GM23338 (cell line): ENCODE measurements at regions not wholly inside any gene's neighbourhood (a gene's known extent, or its start where the extent isn't known, plus 50 kb on each side); places are given as distances from the start of the nearest gene placed in this dataset.

Source experiments
- ATAC-seq: fragments of 200-7000 bp; cut with Tn5 transposase; 3 replicates; pipeline ENCODE4 v1.9.1; 2020
- DNase-seq: peaks from one replicate; pipeline ENCODE4 v3.0.0-alpha.2; 2015; ENCODE audit warnings: low spot score
- H2AFZ ChIP-seq: fragments of 200-600 bp; sonication (generic); 2 replicates; pipeline ENCODE4 v1.8.0; 2016; ENCODE audit warnings: antibody characterized with exemption, mild to moderate bottlenecking, moderate library complexity
- H3F3A ChIP-seq: fragments of 200-600 bp; sonication (generic); replicated peaks from 2 replicates; pipeline ENCODE4 v1.8.0; 2017; ENCODE audit warnings: antibody characterized with exemption, mixed run types, low read depth
- H3K27ac ChIP-seq: fragments of 200-600 bp; sonication (generic); 2 replicates; pipeline ENCODE4 v1.6.1; 2016; ENCODE audit warnings: low read depth
- H3K27me3 ChIP-seq: fragments of 200-600 bp; sonication (generic); 2 replicates; pipeline ENCODE4 v1.8.0; 2016; ENCODE audit warnings: mild to moderate bottlenecking, mixed run types, moderate library complexity; ENCODE audit not compliant: insufficient read depth
- H3K36me3 ChIP-seq: fragments of 200-600 bp; sonication (generic); 2 replicates; pipeline ENCODE4 v1.8.0; 2016; ENCODE audit warnings: mild to moderate bottlenecking; ENCODE audit not compliant: insufficient read depth
- H3K4me1 ChIP-seq: fragments of 200-600 bp; sonication (generic); 2 replicates; pipeline ENCODE4 v1.8.0; 2016; ENCODE audit warnings: mild to moderate bottlenecking, moderate library complexity; ENCODE audit not compliant: insufficient read depth
- H3K4me2 ChIP-seq: fragments of 200-600 bp; sonication (generic); 2 replicates; pipeline ENCODE4 v1.7.1; 2017; ENCODE audit warnings: mixed run types
- H3K4me3 ChIP-seq: fragments of 200-600 bp; sonication (generic); 2 replicates; pipeline ENCODE4 v1.6.1; 2016; ENCODE audit warnings: mixed run types
- H3K79me2 ChIP-seq: fragments of 200-600 bp; sonication (generic); replicated peaks from 2 replicates; pipeline ENCODE4 v1.8.0; 2017; ENCODE audit warnings: mild to moderate bottlenecking; ENCODE audit not compliant: insufficient read depth
- H3K9me2 ChIP-seq: fragments of 200-600 bp; sonication (generic); 2 replicates; pipeline ENCODE4 v1.8.0; 2017; ENCODE audit not compliant: insufficient read depth
- H4K20me1 ChIP-seq: fragments of 200-600 bp; sonication (generic); replicated peaks from 2 replicates; pipeline ENCODE4 v1.8.0; 2017; ENCODE audit warnings: mild to moderate bottlenecking; ENCODE audit not compliant: insufficient read depth
- H3K27ac Mint-ChIP-seq: 2 replicates; pipeline ENCODE4 v1.8.0; 2020; ENCODE audit warnings: inconsistent platforms, mild to moderate bottlenecking, moderate library complexity, mixed read lengths
- H3K27me3 Mint-ChIP-seq: 3 replicates; pipeline ENCODE4 v1.8.0; 2022; ENCODE audit warnings: low read depth, mild to moderate bottlenecking, moderate library complexity, mixed read lengths, inconsistent platforms; ENCODE audit not compliant: insufficient read depth, poor library complexity
- H3K36me3 Mint-ChIP-seq: 3 replicates; pipeline ENCODE4 v1.8.0; 2021; ENCODE audit warnings: low read depth, mild to moderate bottlenecking, inconsistent platforms, moderate library complexity, mixed read lengths
- H3K4me1 Mint-ChIP-seq: 3 replicates; pipeline ENCODE4 v1.8.0; 2020; ENCODE audit warnings: mild to moderate bottlenecking, inconsistent platforms, mixed read lengths
- H3K4me3 Mint-ChIP-seq: 3 replicates; pipeline ENCODE4 v1.8.0; 2021; ENCODE audit warnings: moderate library complexity, mild to moderate bottlenecking, inconsistent platforms, mixed read lengths
- H3K9me3 Mint-ChIP-seq: 3 replicates; pipeline ENCODE4 v1.8.0; 2020; ENCODE audit warnings: moderate library complexity, mild to moderate bottlenecking, inconsistent platforms, mixed read lengths
- EZH2phosphoT487 ChIP-seq: fragments of 200-600 bp; sonication (generic); IDR thresholded peaks from one replicate; pipeline ENCODE4 v1.8.1; 2018; ENCODE audit warnings: antibody characterized with exemption; ENCODE audit not compliant: unreplicated experiment
- JUNB ChIP-seq: IDR thresholded peaks from one replicate; pipeline ENCODE4 v1.6.1; 2016; ENCODE audit warnings: antibody characterized with exemption; ENCODE audit not compliant: unreplicated experiment
- POLR2AphosphoS5 ChIP-seq: IDR thresholded peaks from 2 replicates; pipeline ENCODE4 v1.6.1; 2016; ENCODE audit warnings: antibody characterized with exemption, low read depth
- ZNF114 ChIP-seq: fragments of 250-450 bp; sonication (Bioruptor Pico); IDR thresholded peaks from 2 replicates; pipeline ENCODE4 v1.5.0; 2020; ENCODE audit warnings: mild to moderate bottlenecking, moderate library complexity
- ZNF331 ChIP-seq: fragments of 250-450 bp; sonication (Bioruptor Pico); IDR thresholded peaks from 2 replicates; pipeline ENCODE4 v1.5.0; 2020; ENCODE audit warnings: low read depth, mild to moderate bottlenecking, moderate library complexity
- TF ChIP-seq, protein P1 (sequence below): IDR thresholded peaks from 2 replicates; pipeline ENCODE4 v1.6.1; 2016; ENCODE audit warnings: antibody characterized with exemption
- TF ChIP-seq, protein P2 (sequence below): fragments of 250-450 bp; sonication (Bioruptor Pico); IDR thresholded peaks from 2 replicates; pipeline ENCODE4 v1.5.0; 2020; ENCODE audit warnings: mild to moderate bottlenecking, moderate library complexity
- TF ChIP-seq, protein P3 (sequence below): IDR thresholded peaks from one replicate; pipeline ENCODE4 v1.6.1; 2018; ENCODE audit warnings: antibody characterized with exemption; ENCODE audit not compliant: unreplicated experiment

DNA sequence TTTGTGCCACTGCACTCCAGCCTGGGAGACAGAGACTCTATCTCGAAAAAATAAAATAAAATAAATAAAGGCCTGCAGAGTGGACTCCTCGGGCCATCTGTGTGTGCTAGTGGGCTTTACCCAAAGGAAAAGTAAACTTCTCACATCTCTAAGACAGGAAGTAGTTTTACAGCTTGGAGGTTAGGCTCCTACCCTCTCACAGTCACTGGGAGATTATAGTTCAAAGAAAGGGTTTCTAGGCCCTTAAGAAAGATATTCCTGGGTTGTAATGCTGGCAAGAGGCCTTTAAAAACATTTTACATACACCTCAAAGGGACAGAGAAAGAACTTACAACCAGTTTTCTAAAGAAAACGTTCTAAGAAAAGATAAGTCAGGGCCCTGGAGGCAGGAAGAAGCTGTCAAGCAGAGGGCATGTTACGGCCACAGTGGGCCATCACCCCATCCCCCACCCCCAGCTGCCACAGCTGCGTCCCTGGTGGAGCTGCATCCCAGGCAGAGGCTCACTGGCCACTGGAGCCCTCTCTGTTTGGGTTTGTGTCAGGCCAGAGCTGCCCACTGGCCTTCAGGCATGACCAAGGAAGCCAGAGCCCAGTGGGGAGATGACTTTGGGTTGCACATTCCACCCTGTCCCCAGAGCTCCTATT is 78.1 kb upstream of the CDK20 start:
- Mint-ChIP-seq H3K27me3 (peaks cover 12% of the 10 kb centered on the region), H3K4me3 (no peak overlapping the region), H3K9me3 (no peaks in the 10 kb centered on the region; the same call in none of the 3 replicates), H3K27ac (no peak overlapping the region), H3K4me1 (peaks cover 10% of the 10 kb centered on the region; the same call in 2 of the 3 replicates), H3K36me3 (no peaks in the 10 kb centered on the region)
- no peaks in the 10 kb centered on the region for H3K79me2 ChIP-seq
- no peak overlapping the region for H3K4me3 ChIP-seq
- H3K27me3 ChIP-seq: no peaks in the 10 kb centered on the region
- no peaks in the 10 kb centered on the region for H3K36me3 ChIP-seq
- H3K9me2 ChIP-seq: 0 out of 2 replicates have a peak, but pooled peaks cover 3% of the 10 kb centered on the region
- no peak overlapping the region for H3K4me2 ChIP-seq
- no peak overlapping the region for H2AFZ ChIP-seq
- no peaks in the 10 kb centered on the region; the same call in 1 of the 2 replicates for H3K4me1 ChIP-seq
- no peaks in the 10 kb centered on the region for H3F3A ChIP-seq
- no peak for TF ChIP-seq ZNF114 (CRISPR knock-in tag)
- TF ChIP-seq POLR2AphosphoS5: no peak
- TF ChIP-seq, protein P1, sequence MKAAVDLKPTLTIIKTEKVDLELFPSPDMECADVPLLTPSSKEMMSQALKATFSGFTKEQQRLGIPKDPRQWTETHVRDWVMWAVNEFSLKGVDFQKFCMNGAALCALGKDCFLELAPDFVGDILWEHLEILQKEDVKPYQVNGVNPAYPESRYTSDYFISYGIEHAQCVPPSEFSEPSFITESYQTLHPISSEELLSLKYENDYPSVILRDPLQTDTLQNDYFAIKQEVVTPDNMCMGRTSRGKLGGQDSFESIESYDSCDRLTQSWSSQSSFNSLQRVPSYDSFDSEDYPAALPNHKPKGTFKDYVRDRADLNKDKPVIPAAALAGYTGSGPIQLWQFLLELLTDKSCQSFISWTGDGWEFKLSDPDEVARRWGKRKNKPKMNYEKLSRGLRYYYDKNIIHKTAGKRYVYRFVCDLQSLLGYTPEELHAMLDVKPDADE: no peak
- no peak for DNase-seq
- no peak overlapping the region for H3K27ac ChIP-seq
- no peak for ATAC-seq
- no peaks in the 10 kb centered on the region for H4K20me1 ChIP-seq

DNA sequence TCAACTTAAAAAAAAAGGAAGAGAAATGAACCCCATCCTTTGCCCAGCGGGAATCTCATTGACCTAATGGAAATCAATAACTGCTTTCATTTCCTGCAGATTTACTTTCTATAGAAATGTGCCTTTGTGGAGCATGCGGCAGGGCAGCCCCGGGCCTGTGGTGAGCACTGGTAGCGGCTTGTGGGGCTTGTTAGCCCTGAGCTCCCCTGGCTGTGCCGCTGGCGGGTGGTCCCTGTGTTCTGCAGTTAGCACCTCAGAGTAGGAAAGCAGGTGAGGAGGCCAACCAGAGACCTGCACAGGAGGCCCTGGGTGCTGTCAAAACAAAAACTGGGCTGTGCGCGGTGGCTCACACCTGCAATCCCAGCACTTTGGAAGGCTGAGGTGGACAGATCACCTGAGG is 76.8 kb upstream of the CDK20 start:
- ATAC-seq: peak; percentile 30; the same call in 2 of the 3 replicates

More for the DNA sequence above, 76.8 kb upstream of the CDK20 start:
- TF ChIP-seq ZNF331 (no peak), EZH2phosphoT487 (no peak), JUNB (no peak)
- TF ChIP-seq, protein P1: no peak
- TF ChIP-seq, protein P2, sequence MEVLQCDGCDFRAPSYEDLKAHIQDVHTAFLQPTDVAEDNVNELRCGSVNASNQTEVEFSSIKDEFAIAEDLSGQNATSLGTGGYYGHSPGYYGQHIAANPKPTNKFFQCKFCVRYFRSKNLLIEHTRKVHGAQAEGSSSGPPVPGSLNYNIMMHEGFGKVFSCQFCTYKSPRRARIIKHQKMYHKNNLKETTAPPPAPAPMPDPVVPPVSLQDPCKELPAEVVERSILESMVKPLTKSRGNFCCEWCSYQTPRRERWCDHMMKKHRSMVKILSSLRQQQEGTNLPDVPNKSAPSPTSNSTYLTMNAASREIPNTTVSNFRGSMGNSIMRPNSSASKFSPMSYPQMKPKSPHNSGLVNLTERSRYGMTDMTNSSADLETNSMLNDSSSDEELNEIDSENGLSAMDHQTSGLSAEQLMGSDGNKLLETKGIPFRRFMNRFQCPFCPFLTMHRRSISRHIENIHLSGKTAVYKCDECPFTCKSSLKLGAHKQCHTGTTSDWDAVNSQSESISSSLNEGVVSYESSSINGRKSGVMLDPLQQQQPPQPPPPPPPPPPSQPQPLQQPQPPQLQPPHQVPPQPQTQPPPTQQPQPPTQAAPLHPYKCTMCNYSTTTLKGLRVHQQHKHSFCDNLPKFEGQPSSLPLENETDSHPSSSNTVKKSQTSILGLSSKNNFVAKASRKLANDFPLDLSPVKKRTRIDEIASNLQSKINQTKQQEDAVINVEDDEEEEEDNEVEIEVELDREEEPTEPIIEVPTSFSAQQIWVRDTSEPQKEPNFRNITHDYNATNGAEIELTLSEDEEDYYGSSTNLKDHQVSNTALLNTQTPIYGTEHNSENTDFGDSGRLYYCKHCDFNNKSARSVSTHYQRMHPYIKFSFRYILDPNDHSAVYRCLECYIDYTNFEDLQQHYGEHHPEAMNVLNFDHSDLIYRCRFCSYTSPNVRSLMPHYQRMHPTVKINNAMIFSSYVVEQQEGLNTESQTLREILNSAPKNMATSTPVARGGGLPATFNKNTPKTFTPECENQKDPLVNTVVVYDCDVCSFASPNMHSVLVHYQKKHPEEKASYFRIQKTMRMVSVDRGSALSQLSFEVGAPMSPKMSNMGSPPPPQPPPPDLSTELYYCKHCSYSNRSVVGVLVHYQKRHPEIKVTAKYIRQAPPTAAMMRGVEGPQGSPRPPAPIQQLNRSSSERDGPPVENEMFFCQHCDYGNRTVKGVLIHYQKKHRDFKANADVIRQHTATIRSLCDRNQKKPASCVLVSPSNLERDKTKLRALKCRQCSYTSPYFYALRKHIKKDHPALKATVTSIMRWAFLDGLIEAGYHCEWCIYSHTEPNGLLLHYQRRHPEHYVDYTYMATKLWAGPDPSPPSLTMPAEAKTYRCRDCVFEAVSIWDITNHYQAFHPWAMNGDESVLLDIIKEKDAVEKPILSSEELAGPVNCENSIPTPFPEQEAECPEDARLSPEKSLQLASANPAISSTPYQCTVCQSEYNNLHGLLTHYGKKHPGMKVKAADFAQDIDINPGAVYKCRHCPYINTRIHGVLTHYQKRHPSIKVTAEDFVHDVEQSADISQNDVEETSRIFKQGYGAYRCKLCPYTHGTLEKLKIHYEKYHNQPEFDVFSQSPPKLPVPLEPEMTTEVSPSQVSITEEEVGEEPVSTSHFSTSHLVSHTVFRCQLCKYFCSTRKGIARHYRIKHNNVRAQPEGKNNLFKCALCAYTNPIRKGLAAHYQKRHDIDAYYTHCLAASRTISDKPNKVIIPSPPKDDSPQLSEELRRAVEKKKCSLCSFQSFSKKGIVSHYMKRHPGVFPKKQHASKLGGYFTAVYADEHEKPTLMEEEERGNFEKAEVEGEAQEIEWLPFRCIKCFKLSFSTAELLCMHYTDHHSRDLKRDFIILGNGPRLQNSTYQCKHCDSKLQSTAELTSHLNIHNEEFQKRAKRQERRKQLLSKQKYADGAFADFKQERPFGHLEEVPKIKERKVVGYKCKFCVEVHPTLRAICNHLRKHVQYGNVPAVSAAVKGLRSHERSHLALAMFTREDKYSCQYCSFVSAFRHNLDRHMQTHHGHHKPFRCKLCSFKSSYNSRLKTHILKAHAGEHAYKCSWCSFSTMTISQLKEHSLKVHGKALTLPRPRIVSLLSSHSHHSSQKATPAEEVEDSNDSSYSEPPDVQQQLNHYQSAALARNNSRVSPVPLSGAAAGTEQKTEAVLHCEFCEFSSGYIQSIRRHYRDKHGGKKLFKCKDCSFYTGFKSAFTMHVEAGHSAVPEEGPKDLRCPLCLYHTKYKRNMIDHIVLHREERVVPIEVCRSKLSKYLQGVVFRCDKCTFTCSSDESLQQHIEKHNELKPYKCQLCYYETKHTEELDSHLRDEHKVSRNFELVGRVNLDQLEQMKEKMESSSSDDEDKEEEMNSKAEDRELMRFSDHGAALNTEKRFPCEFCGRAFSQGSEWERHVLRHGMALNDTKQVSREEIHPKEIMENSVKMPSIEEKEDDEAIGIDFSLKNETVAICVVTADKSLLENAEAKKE (CRISPR knock-in tag): no peak
- TF ChIP-seq, protein P3, sequence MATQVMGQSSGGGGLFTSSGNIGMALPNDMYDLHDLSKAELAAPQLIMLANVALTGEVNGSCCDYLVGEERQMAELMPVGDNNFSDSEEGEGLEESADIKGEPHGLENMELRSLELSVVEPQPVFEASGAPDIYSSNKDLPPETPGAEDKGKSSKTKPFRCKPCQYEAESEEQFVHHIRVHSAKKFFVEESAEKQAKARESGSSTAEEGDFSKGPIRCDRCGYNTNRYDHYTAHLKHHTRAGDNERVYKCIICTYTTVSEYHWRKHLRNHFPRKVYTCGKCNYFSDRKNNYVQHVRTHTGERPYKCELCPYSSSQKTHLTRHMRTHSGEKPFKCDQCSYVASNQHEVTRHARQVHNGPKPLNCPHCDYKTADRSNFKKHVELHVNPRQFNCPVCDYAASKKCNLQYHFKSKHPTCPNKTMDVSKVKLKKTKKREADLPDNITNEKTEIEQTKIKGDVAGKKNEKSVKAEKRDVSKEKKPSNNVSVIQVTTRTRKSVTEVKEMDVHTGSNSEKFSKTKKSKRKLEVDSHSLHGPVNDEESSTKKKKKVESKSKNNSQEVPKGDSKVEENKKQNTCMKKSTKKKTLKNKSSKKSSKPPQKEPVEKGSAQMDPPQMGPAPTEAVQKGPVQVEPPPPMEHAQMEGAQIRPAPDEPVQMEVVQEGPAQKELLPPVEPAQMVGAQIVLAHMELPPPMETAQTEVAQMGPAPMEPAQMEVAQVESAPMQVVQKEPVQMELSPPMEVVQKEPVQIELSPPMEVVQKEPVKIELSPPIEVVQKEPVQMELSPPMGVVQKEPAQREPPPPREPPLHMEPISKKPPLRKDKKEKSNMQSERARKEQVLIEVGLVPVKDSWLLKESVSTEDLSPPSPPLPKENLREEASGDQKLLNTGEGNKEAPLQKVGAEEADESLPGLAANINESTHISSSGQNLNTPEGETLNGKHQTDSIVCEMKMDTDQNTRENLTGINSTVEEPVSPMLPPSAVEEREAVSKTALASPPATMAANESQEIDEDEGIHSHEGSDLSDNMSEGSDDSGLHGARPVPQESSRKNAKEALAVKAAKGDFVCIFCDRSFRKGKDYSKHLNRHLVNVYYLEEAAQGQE: no peak
- no peak overlapping the region for H3K27ac ChIP-seq
- Mint-ChIP-seq H3K27ac (no peak overlapping the region), H3K27me3 (peaks cover 14% of the 10 kb centered on the region), H3K36me3 (peaks cover under 1% of the 10 kb centered on the region; the same call in 1 of the 3 replicates), H3K4me1 (peaks cover 20% of the 10 kb centered on the region), H3K4me3 (no peak overlapping the region), H3K9me3 (peaks cover 5% of the 10 kb centered on the region)
- H3K4me3 ChIP-seq: no peak overlapping the region
- DNase-seq: no peak
- H4K20me1 ChIP-seq: no peaks in the 10 kb centered on the region
- no peaks in the 10 kb centered on the region for H3K9me2 ChIP-seq
- no peaks in the 10 kb centered on the region for H3K36me3 ChIP-seq
- H3K27me3 ChIP-seq: no peaks in the 10 kb centered on the region
- no peaks in the 10 kb centered on the region for H3K79me2 ChIP-seq
- H2AFZ ChIP-seq: 0 out of 2 replicates have a peak overlapping the region, but pooled peaks have one; percentile 38
- peaks cover 7% of the 10 kb centered on the region for H3K4me1 ChIP-seq
- no peak overlapping the region for H3K4me2 ChIP-seq
- H3F3A ChIP-seq: no peaks in the 10 kb centered on the region
